ENCODE measurements at regions not wholly inside any gene's neighbourhood (a gene's known extent, or its start where the extent isn't known, plus 50 kb on each side); places are given as distances from the start of the nearest gene placed in this dataset.

DNA sequence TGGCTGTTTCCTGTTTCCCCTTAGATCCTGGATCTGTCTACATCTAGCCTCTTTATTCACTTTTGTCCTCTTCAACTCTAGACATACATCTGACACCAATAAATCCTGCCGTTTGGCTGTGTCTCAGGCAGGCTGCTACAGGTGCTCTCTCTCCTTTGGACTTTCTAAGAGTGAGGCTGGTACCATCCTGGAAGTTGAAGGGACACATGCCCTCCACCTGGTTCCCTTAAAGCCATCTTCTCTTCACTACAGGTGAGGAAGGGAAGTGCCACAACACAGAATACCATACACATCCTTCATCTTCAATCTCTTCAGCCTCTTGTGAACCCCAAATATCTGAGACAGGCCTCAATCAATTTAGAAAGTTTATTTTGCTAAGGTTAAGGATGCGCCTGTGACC lies 137.9 kb downstream of the BACH1 start:
- TF ChIP-seq CTCF (IDR thresholded peaks at IDR 0.05), result no peak
- no peak for TF ChIP-seq POLR2A (IDR thresholded peaks at IDR 0.05)
- no peak for TF ChIP-seq EP300 (IDR thresholded peaks at IDR 0.05)

Measured in suprapubic skin (tissue), 3 donors.